IMR-90 (cell line): ENCODE measurements at regions not wholly inside any gene's neighbourhood (a gene's known extent, or its start where the extent isn't known, plus 50 kb on each side); places are given as distances from the start of the nearest gene placed in this dataset.

Source experiments
- ATAC-seq: fragments of 200-7000 bp; cut with Tn5 transposase; 2 replicates; pipeline ENCODE4 v1.9.1; 2020; ENCODE audit warnings: low read depth, mild to moderate bottlenecking, moderate library complexity
- BruUV-seq: library from RNA; stranded (reverse); fragments of 400-500 nt; replicated peaks from 2 replicates; lab custom pipeline; 2021; lab: Mats Ljungman, UMichigan
- CTCF ChIA-PET: fragments of 300-600 bp; formaldehyde crosslinking; extraction: SDS; loops from one replicate; lab custom pipeline; 2021; ENCODE audit warnings: antibody characterized with exemption; lab: Yijun Ruan, JAX
- POLR2A ChIA-PET: fragments of 300-600 bp; sonication (Branson Sonifier 250); formaldehyde crosslinking; loops from one replicate; lab custom pipeline; 2022; ENCODE audit warnings: antibody characterized with exemption; ENCODE audit not compliant: unreplicated experiment; lab: Charles Lee
- DNase-seq: peaks from one replicate; pipeline ENCODE4 v3.0.0; 2013
- H2AFZ ChIP-seq: replicated peaks from 2 replicates; pipeline ENCODE3; 2013; ENCODE audit warnings: low read length, mild to moderate bottlenecking; ENCODE audit not compliant: poor library complexity
- H2AK5ac ChIP-seq: 2 replicates; pipeline ENCODE4 v1.6.1; 2013; ENCODE audit warnings: low read depth, low read length, inconsistent platforms
- H2AK9ac ChIP-seq: replicated peaks from 2 replicates; pipeline ENCODE3; 2013; ENCODE audit warnings: mild to moderate bottlenecking, low read depth, low read length, moderate library complexity; ENCODE audit not compliant: poor library complexity
- H2BK120ac ChIP-seq: 2 replicates; pipeline ENCODE4 v1.6.1; 2013; ENCODE audit warnings: low read depth, low read length, inconsistent platforms
- H2BK15ac ChIP-seq: 3 replicates; pipeline ENCODE4 v1.6.1; 2013; ENCODE audit warnings: low read depth, low read length, inconsistent platforms
- H2BK20ac ChIP-seq: 2 replicates; pipeline ENCODE4 v1.6.1; 2013; ENCODE audit warnings: low read depth, mild to moderate bottlenecking, inconsistent platforms, low read length, moderate library complexity
- H2BK5ac ChIP-seq: 2 replicates; pipeline ENCODE4 v1.6.1; 2013; ENCODE audit warnings: mild to moderate bottlenecking, low read depth, low read length, inconsistent platforms; ENCODE audit not compliant: poor library complexity, severe bottlenecking
- H3K14ac ChIP-seq: replicated peaks from 2 replicates; pipeline ENCODE4 v1.6.1; 2013; ENCODE audit warnings: low read depth, low read length, inconsistent platforms
- H3K18ac ChIP-seq: 2 replicates; pipeline ENCODE4 v1.6.1; 2013; ENCODE audit warnings: low read depth, low read length, control low read depth
- H3K23ac ChIP-seq: 2 replicates; pipeline ENCODE4 v1.6.1; 2013; ENCODE audit warnings: low read depth, low read length, inconsistent platforms
- H3K27ac ChIP-seq: 2 replicates; pipeline ENCODE4 v1.5.1; 2013; ENCODE audit warnings: mild to moderate bottlenecking, control low read depth, low read length; ENCODE audit not compliant: insufficient read depth
- H3K27me3 ChIP-seq: 2 replicates; pipeline ENCODE4 v1.6.1; 2013; ENCODE audit warnings: low read length; ENCODE audit not compliant: control insufficient read depth, insufficient read depth
- H3K36me3 ChIP-seq: 2 replicates; pipeline ENCODE4 v1.6.1; 2013; ENCODE audit warnings: low read length, mixed read lengths; ENCODE audit not compliant: control insufficient read depth, insufficient read depth
- H3K4ac ChIP-seq: 2 replicates; pipeline ENCODE4 v1.6.1; 2013; ENCODE audit warnings: low read depth, low read length, inconsistent platforms
- H3K4me1 ChIP-seq: 2 replicates; pipeline ENCODE4 v1.6.1; 2013; ENCODE audit warnings: low read length, mixed read lengths; ENCODE audit not compliant: control insufficient read depth, insufficient read depth
- H3K4me2 ChIP-seq: 2 replicates; pipeline ENCODE4 v1.6.1; 2013; ENCODE audit warnings: low read depth, mild to moderate bottlenecking, control low read depth, low read length, moderate library complexity
- H3K4me3 ChIP-seq: 2 replicates; pipeline ENCODE4 v1.5.1; 2013; ENCODE audit warnings: low read depth, mild to moderate bottlenecking, control low read depth, low read length, moderate library complexity; ENCODE audit not compliant: insufficient read depth
- H3K56ac ChIP-seq: 2 replicates; pipeline ENCODE4 v1.6.1; 2013; ENCODE audit warnings: low read length, inconsistent platforms; ENCODE audit not compliant: insufficient read depth; ENCODE audit errors: extremely low read depth
- H3K79me1 ChIP-seq, 2 experiments: 2 replicates each; pipeline ENCODE4 v1.6.1; 2013; ENCODE audit warnings: low read length in 2 of 2, inconsistent platforms in 1 of 2, low read depth in 1 of 2
- H3K9ac ChIP-seq: 2 replicates; pipeline ENCODE4 v1.6.1; 2013; ENCODE audit warnings: low read depth, low read length, control low read depth
- H3K9me1 ChIP-seq: 2 replicates; pipeline ENCODE4 v1.6.1; 2013; ENCODE audit warnings: low read length, inconsistent platforms; ENCODE audit not compliant: insufficient read depth
- H3K9me3 ChIP-seq: 2 replicates; pipeline ENCODE4 v1.6.1; 2013; ENCODE audit warnings: low read length; ENCODE audit not compliant: control insufficient read depth, insufficient read depth
- H4K20me1 ChIP-seq: 2 replicates; pipeline ENCODE4 v1.6.1; 2013; ENCODE audit warnings: low read length, inconsistent platforms; ENCODE audit not compliant: insufficient read depth
- H4K5ac ChIP-seq: 2 replicates; pipeline ENCODE4 v1.6.1; 2013; ENCODE audit warnings: mild to moderate bottlenecking, low read depth, low read length, control low read depth
- H4K8ac ChIP-seq, 2 experiments: 2 replicates each; pipeline ENCODE4 v1.6.1; 2013; ENCODE audit warnings: low read depth in 2 of 2, low read length in 2 of 2, control low read depth in 1 of 2, inconsistent platforms in 1 of 2
- H4K91ac ChIP-seq: 2 replicates; pipeline ENCODE4 v1.6.1; 2013; ENCODE audit warnings: low read depth, low read length, inconsistent platforms; ENCODE audit not compliant: insufficient read depth
- MAZ ChIP-seq: IDR thresholded peaks from 2 replicates; pipeline ENCODE4 v1.6.1; 2012; ENCODE audit warnings: low read depth, mild to moderate bottlenecking, low read length, improper control_type of control experiment, moderate library complexity, borderline replicate concordance
- POLR2A ChIP-seq: IDR thresholded peaks from 2 replicates; pipeline ENCODE4 v1.6.1; 2012; ENCODE audit warnings: mild to moderate bottlenecking, low read depth, low read length
- RFX5 ChIP-seq: IDR thresholded peaks from 2 replicates; pipeline ENCODE4 v1.8.0; 2012; ENCODE audit warnings: low read depth, mild to moderate bottlenecking, low read length, moderate library complexity
- WGBS, 2 experiments: methylation state at CpG; one replicate each; pipeline versions ENCODE4 v1.1.5 to v1.1.7; 2013; ENCODE audit warnings: missing lambda C conversion rate in 2 of 2; ENCODE audit not compliant: insufficient read length in 1 of 2; ENCODE audit errors: extremely low coverage in 2 of 2; 5-methylcytosine and 5-hydroxymethylcytosine counted together
- dilution Hi-C: fragments of 300-500 bp; cut with HindIII; formaldehyde crosslinking; loops from one replicate; pipeline ENCODE4 v1.14.3; 2018; ENCODE audit warnings: low sequenced_read_pairs; ENCODE audit not compliant: unreplicated experiment
- in situ Hi-C: fragments of 300-500 bp; cut with MboI; formaldehyde crosslinking; loops from 3 replicates; pipeline ENCODE4 v1.14.3; 2019; ENCODE audit warnings: low sequenced_read_pairs, inconsistent platforms, mixed read lengths
- intact Hi-C: fragments of 100-400 bp; cut with micrococcal nuclease; formaldehyde crosslinking; loops from 2 replicates; pipeline ENCODE4 v1.10.0; 2022
- TF ChIP-seq, protein P1 (sequence below): fragments of 150-350 bp; IDR thresholded peaks from 2 replicates; pipeline ENCODE4 v1.6.1; 2016; ENCODE audit warnings: low read depth, mild to moderate bottlenecking, low read length, moderate library complexity, borderline replicate concordance

DNA sequence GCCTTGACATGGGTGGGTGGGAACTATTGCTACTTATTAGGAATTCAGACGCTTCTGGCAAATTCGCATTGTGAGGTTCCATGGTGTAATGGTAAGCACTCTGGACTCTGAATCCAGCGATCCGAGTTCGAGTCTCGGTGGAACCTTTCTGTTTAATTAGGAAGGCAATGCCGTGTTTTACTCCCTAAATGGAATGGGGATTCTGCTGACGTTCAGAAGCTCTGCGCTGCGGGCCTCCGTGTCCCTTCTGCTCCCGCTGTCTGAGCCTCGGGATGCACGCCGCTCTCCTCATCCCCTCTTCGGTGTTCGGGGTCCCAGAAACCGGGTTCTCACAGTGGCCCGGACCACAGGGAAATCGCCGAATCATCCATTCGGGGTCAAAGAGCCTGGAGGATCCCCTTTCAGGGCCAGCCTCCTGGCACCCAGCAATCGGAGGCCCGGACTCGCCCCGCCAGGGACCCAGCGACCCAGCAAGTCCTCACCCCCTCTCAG is 280.3 kb downstream of the FAM72C start:
- no peak overlapping the region for H2BK5ac ChIP-seq
- H3K9ac ChIP-seq = no peak overlapping the region
- H4K8ac ChIP-seq = no peak overlapping the region
- H4K5ac ChIP-seq = no peak overlapping the region
- no peak overlapping the region for H3K4ac ChIP-seq
- H3K14ac ChIP-seq = no peak overlapping the region
- CTCF ChIA-PET = no interaction called here
- POLR2A ChIA-PET = no interaction called here
- in situ Hi-C loops = no loop called here
- H3K4me2 ChIP-seq = no peak overlapping the region
- DNase-seq = peak; percentile 39
- H3K9me3 ChIP-seq = no peaks in the 10 kb centered on the region; the same call in 1 of the 2 replicates
- peaks cover 14% of the 10 kb centered on the region for H3K27me3 ChIP-seq
- H2BK15ac ChIP-seq = no peak overlapping the region
- intact Hi-C loops = no loop called here
- H3K27ac ChIP-seq = no peak overlapping the region
- H3K56ac ChIP-seq = no peak overlapping the region
- dilution Hi-C loops = no loop called here
- H3K4me1 ChIP-seq = no peaks in the 10 kb centered on the region
- H3K4me3 ChIP-seq = no peak overlapping the region
- no peak overlapping the region for H3K18ac ChIP-seq
- H4K20me1 ChIP-seq = no peaks in the 10 kb centered on the region
- no peak overlapping the region for H2AFZ ChIP-seq
- H3K36me3 ChIP-seq = no peaks in the 10 kb centered on the region
- H2AK9ac ChIP-seq = no peak overlapping the region
- WGBS, 2 experiments = 3% methylated on average over 5 of the region's 27 CpGs; no CpG with 5 or more reads in 1 of the 2 experiments
- no peaks in the 10 kb centered on the region for H3K9me1 ChIP-seq
- TF ChIP-seq POLR2A = no peak
- no peak for TF ChIP-seq MAZ
- TF ChIP-seq RFX5 = no peak
- TF ChIP-seq, protein P1, sequence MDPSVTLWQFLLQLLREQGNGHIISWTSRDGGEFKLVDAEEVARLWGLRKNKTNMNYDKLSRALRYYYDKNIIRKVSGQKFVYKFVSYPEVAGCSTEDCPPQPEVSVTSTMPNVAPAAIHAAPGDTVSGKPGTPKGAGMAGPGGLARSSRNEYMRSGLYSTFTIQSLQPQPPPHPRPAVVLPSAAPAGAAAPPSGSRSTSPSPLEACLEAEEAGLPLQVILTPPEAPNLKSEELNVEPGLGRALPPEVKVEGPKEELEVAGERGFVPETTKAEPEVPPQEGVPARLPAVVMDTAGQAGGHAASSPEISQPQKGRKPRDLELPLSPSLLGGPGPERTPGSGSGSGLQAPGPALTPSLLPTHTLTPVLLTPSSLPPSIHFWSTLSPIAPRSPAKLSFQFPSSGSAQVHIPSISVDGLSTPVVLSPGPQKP = no peak
- no peak overlapping the region for H4K91ac ChIP-seq
- H2AK5ac ChIP-seq = no peak overlapping the region
- H3K79me1 ChIP-seq = no peaks in the 10 kb centered on the region
- no peak overlapping the region for H2BK20ac ChIP-seq
- H3K23ac ChIP-seq = no peak overlapping the region
- H2BK120ac ChIP-seq = no peak overlapping the region
- ATAC-seq = peak; percentile 82
- no TSS peak for BruUV-seq
